ENCODE measurements at regions not wholly inside any gene's neighbourhood (a gene's known extent, or its start where the extent isn't known, plus 50 kb on each side); places are given as distances from the start of the nearest gene placed in this dataset.
A peak's percentile ranks its signal among the peaks of the same experiment; 100 is the strongest.

DNA sequence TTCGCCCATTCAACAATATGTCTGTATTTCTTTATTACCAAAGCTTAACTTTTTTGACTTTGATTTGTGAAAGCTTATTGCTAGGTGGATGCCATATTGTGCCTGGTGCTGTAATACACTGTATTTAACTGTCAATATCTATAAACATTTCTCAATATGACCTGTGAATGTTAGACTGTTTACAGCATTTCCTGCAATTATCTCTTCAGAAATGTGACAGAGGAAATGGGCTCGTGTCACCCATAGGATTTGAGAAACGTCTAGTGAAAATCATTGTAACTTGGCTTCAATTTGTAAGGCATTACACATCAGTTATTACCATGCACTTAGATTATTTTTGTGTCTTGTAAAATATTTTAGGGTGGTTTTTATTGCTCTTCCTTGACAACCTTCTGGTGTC, 237.8 kb upstream of the ADGRL2 start:
- TF ChIP-seq, protein P1, sequence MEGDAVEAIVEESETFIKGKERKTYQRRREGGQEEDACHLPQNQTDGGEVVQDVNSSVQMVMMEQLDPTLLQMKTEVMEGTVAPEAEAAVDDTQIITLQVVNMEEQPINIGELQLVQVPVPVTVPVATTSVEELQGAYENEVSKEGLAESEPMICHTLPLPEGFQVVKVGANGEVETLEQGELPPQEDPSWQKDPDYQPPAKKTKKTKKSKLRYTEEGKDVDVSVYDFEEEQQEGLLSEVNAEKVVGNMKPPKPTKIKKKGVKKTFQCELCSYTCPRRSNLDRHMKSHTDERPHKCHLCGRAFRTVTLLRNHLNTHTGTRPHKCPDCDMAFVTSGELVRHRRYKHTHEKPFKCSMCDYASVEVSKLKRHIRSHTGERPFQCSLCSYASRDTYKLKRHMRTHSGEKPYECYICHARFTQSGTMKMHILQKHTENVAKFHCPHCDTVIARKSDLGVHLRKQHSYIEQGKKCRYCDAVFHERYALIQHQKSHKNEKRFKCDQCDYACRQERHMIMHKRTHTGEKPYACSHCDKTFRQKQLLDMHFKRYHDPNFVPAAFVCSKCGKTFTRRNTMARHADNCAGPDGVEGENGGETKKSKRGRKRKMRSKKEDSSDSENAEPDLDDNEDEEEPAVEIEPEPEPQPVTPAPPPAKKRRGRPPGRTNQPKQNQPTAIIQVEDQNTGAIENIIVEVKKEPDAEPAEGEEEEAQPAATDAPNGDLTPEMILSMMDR (IDR thresholded peaks at IDR 0.05): no peak
- no peak for TF ChIP-seq ZFX (IDR thresholded peaks at IDR 0.05; ENCODE audit: borderline replicate concordance)
- no peak overlapping the region for H3K27ac ChIP-seq

DNA sequence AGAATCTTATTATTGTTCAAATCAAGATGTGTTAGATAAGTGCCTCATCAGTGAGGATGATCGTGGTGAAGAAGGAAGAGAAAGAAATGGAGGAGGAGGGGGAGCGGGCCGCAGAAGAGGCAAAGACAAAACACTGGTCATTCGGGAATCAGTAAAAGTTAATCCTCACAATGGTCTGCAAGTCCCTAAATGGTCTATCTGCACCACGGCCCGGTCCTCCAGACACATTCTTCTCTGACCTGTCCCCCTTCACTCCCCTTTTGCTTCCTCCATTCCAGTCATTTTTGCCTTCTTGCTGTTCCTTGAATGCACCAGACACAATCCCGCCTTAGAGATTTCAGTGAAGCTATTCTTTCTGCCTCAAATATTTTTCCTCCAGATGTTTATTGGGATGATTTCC, 240.1 kb upstream of the ADGRL2 start:
- no peak overlapping the region for H3K27ac ChIP-seq
- no peak for TF ChIP-seq ZFX (IDR thresholded peaks at IDR 0.05; ENCODE audit: borderline replicate concordance)
- TF ChIP-seq, protein P1 (IDR thresholded peaks at IDR 0.05): no peak

DNA sequence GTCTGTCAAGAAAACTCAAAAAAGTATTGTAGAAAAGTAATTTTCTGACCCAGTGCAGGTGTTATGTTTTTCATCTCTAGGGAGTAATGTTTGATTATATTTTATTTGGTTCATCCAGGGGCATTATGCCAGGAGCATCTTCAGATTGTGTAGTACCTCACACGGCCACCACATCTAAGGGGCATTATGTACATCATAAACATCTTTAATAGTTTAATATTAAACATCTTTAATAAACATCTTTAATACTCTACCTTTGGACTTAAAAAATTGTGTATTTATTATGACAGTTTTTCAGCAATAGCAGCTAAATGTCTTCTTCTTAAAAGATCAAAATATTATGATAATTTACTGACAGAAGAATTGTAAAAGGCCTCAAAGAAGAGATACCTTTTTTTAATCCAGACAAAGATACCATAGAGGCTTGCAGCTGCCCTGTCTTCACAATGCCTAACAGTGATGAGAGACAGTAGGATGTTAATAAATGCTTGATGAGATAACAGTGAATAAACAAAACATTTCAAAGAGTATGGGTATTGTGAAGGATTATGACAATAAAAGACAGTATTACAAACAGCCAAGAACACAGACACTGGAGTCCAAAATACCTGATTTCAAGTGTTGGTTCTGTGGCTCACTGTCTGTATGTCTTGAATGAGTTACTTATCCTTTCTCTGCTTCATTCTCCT, 240.9 kb upstream of the ADGRL2 start:
- TF ChIP-seq, protein P1 (IDR thresholded peaks at IDR 0.05): peak; percentile 42
- no peak for TF ChIP-seq ZFX (IDR thresholded peaks at IDR 0.05; ENCODE audit: borderline replicate concordance)
- H3K27ac ChIP-seq: no peak overlapping the region

DNA sequence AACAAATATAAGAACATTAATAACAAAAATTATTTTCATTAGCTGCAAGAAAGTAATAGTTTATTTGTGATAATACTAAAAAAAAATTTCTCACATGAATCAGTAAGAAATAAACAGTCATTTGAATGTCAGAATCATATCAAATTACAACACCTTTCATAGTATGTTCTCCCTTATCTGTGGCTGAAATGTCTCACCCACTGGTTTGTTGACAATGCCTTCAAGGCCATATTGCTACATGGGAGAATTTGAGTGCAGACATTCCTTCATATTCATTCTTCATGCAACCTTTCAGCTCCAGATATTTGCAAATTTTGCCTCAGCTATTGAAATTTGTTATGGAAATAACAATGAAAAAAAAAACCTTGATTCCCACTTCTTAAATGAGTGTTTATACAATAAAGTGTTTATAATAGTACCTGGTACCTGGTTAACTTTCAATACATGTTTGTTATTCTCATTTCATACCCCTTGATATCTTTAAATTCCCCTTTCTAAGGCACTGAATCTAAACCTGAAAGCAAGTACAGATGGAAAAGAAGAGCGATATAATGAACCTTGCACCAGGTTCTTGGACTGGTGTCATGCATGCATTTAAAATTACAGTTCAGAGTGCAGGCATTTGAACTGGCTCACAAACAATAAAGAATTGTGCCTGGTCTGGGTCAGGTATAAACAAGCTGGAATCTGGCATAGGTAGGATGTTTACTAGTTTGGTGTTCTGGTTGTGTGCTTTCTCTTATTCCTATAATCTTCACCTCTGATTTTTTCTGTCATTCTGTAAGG, 242.2 kb upstream of the ADGRL2 start:
- TF ChIP-seq, protein P1 (IDR thresholded peaks at IDR 0.05): no peak
- TF ChIP-seq ZFX (IDR thresholded peaks at IDR 0.05; ENCODE audit: borderline replicate concordance): no peak
- H3K27ac ChIP-seq: no peak overlapping the region

DNA sequence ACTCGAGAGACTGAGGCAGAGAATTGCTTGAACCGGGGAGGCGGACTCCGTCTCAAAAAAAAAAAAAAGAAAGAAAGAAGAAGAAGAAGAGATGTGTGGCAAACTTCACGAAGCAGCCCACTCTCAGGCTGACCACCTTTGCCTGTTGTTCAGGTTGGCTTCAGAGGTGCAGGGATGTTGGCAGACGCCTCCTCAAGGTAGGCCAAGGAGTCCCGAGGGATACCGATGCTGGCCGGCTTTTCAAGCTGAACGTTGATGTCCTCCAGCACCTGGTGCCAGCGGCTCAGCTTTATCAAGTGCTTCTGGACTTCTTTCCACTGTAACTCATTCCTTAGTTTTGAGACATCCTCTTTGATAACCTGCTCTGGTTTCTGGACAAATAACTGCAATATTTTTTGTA, 243.8 kb upstream of the ADGRL2 start:
- TF ChIP-seq ZFX (IDR thresholded peaks at IDR 0.05; ENCODE audit: borderline replicate concordance): no peak
- TF ChIP-seq, protein P1 (IDR thresholded peaks at IDR 0.05): no peak
- H3K27ac ChIP-seq: no peak overlapping the region

DNA sequence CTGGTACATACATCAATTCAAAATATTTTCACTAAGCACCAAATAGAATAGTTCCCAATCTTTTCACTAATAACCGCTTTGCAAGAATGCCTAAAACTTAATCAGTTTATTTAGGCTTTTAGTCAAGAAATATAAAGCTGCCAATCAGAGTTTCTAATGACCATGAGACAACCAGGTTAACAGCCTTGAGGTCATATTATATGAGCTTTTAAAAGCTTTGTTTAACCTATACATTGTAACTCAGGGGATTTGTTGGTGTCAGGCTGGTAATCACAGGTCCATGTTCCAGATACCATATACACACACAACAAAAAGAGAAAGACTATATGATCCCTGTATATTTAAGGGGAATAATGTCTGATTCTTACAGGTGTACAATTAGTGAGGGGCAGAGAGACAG, 246.2 kb upstream of the ADGRL2 start:
- H3K27ac ChIP-seq: no peak overlapping the region
- TF ChIP-seq, protein P1 (IDR thresholded peaks at IDR 0.05): no peak
- TF ChIP-seq ZFX (IDR thresholded peaks at IDR 0.05; ENCODE audit: borderline replicate concordance): no peak

DNA sequence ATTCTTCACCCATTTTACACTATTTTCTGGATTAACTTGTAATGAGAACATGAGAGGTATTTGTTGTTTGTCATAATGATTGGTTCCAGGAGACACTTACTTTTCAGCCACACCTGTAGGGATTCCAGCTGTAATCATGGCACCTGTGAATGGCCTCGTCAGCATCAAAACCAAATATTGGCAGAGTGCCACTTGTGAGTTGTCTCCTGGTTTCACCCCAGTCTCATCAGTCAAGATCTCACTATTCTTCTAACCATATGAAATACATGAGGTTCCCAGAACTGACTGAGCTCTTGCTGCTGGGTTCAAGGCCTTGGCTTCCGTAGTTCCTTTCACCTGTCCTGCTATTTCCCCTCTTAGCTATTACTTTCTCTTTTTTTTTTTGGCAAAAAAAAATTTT, 246.6 kb upstream of the ADGRL2 start:
- TF ChIP-seq ZFX (IDR thresholded peaks at IDR 0.05; ENCODE audit: borderline replicate concordance): no peak
- TF ChIP-seq, protein P1 (IDR thresholded peaks at IDR 0.05): no peak
- H3K27ac ChIP-seq: no peak overlapping the region
